IMR-90 (cell line): ENCODE measurements at regions not wholly inside any gene's neighbourhood (a gene's known extent, or its start where the extent isn't known, plus 50 kb on each side); places are given as distances from the start of the nearest gene placed in this dataset.

ENCODE experiments used
- ATAC-seq: fragments of 200-7000 bp; cut with Tn5 transposase; 2 replicates; pipeline ENCODE4 v1.9.1; 2020; ENCODE audit warnings: low read depth, mild to moderate bottlenecking, moderate library complexity
- BruUV-seq: library from RNA; stranded (reverse); fragments of 400-500 nt; replicated peaks from 2 replicates; lab custom pipeline; 2021; lab: Mats Ljungman, UMichigan
- CTCF ChIA-PET: fragments of 300-600 bp; formaldehyde crosslinking; extraction: SDS; loops from one replicate; lab custom pipeline; 2021; ENCODE audit warnings: antibody characterized with exemption; lab: Yijun Ruan, JAX
- POLR2A ChIA-PET: fragments of 300-600 bp; sonication (Branson Sonifier 250); formaldehyde crosslinking; loops from one replicate; lab custom pipeline; 2022; ENCODE audit warnings: antibody characterized with exemption; ENCODE audit not compliant: unreplicated experiment; lab: Charles Lee
- DNase-seq: peaks from one replicate; pipeline ENCODE4 v3.0.0; 2013
- H2AFZ ChIP-seq: replicated peaks from 2 replicates; pipeline ENCODE3; 2013; ENCODE audit warnings: low read length, mild to moderate bottlenecking; ENCODE audit not compliant: poor library complexity
- H2AK5ac ChIP-seq: 2 replicates; pipeline ENCODE4 v1.6.1; 2013; ENCODE audit warnings: low read depth, low read length, inconsistent platforms
- H2AK9ac ChIP-seq: replicated peaks from 2 replicates; pipeline ENCODE3; 2013; ENCODE audit warnings: mild to moderate bottlenecking, low read depth, low read length, moderate library complexity; ENCODE audit not compliant: poor library complexity
- H2BK120ac ChIP-seq: 2 replicates; pipeline ENCODE4 v1.6.1; 2013; ENCODE audit warnings: low read depth, low read length, inconsistent platforms
- H2BK15ac ChIP-seq: 3 replicates; pipeline ENCODE4 v1.6.1; 2013; ENCODE audit warnings: low read depth, low read length, inconsistent platforms
- H2BK20ac ChIP-seq: 2 replicates; pipeline ENCODE4 v1.6.1; 2013; ENCODE audit warnings: low read depth, mild to moderate bottlenecking, inconsistent platforms, low read length, moderate library complexity
- H2BK5ac ChIP-seq: 2 replicates; pipeline ENCODE4 v1.6.1; 2013; ENCODE audit warnings: mild to moderate bottlenecking, low read depth, low read length, inconsistent platforms; ENCODE audit not compliant: poor library complexity, severe bottlenecking
- H3K14ac ChIP-seq: replicated peaks from 2 replicates; pipeline ENCODE4 v1.6.1; 2013; ENCODE audit warnings: low read depth, low read length, inconsistent platforms
- H3K18ac ChIP-seq: 2 replicates; pipeline ENCODE4 v1.6.1; 2013; ENCODE audit warnings: low read depth, low read length, control low read depth
- H3K23ac ChIP-seq: 2 replicates; pipeline ENCODE4 v1.6.1; 2013; ENCODE audit warnings: low read depth, low read length, inconsistent platforms
- H3K27ac ChIP-seq: 2 replicates; pipeline ENCODE4 v1.5.1; 2013; ENCODE audit warnings: mild to moderate bottlenecking, control low read depth, low read length; ENCODE audit not compliant: insufficient read depth
- H3K27me3 ChIP-seq: 2 replicates; pipeline ENCODE4 v1.6.1; 2013; ENCODE audit warnings: low read length; ENCODE audit not compliant: control insufficient read depth, insufficient read depth
- H3K36me3 ChIP-seq: 2 replicates; pipeline ENCODE4 v1.6.1; 2013; ENCODE audit warnings: low read length, mixed read lengths; ENCODE audit not compliant: control insufficient read depth, insufficient read depth
- H3K4ac ChIP-seq: 2 replicates; pipeline ENCODE4 v1.6.1; 2013; ENCODE audit warnings: low read depth, low read length, inconsistent platforms
- H3K4me1 ChIP-seq: 2 replicates; pipeline ENCODE4 v1.6.1; 2013; ENCODE audit warnings: low read length, mixed read lengths; ENCODE audit not compliant: control insufficient read depth, insufficient read depth
- H3K4me2 ChIP-seq: 2 replicates; pipeline ENCODE4 v1.6.1; 2013; ENCODE audit warnings: low read depth, mild to moderate bottlenecking, control low read depth, low read length, moderate library complexity
- H3K4me3 ChIP-seq: 2 replicates; pipeline ENCODE4 v1.5.1; 2013; ENCODE audit warnings: low read depth, mild to moderate bottlenecking, control low read depth, low read length, moderate library complexity; ENCODE audit not compliant: insufficient read depth
- H3K56ac ChIP-seq: 2 replicates; pipeline ENCODE4 v1.6.1; 2013; ENCODE audit warnings: low read length, inconsistent platforms; ENCODE audit not compliant: insufficient read depth; ENCODE audit errors: extremely low read depth
- H3K79me1 ChIP-seq, 2 experiments: 2 replicates each; pipeline ENCODE4 v1.6.1; 2013; ENCODE audit warnings: low read length in 2 of 2, inconsistent platforms in 1 of 2, low read depth in 1 of 2
- H3K9ac ChIP-seq: 2 replicates; pipeline ENCODE4 v1.6.1; 2013; ENCODE audit warnings: low read depth, low read length, control low read depth
- H3K9me1 ChIP-seq: 2 replicates; pipeline ENCODE4 v1.6.1; 2013; ENCODE audit warnings: low read length, inconsistent platforms; ENCODE audit not compliant: insufficient read depth
- H3K9me3 ChIP-seq: 2 replicates; pipeline ENCODE4 v1.6.1; 2013; ENCODE audit warnings: low read length; ENCODE audit not compliant: control insufficient read depth, insufficient read depth
- H4K20me1 ChIP-seq: 2 replicates; pipeline ENCODE4 v1.6.1; 2013; ENCODE audit warnings: low read length, inconsistent platforms; ENCODE audit not compliant: insufficient read depth
- H4K5ac ChIP-seq: 2 replicates; pipeline ENCODE4 v1.6.1; 2013; ENCODE audit warnings: mild to moderate bottlenecking, low read depth, low read length, control low read depth
- H4K8ac ChIP-seq, 2 experiments: 2 replicates each; pipeline ENCODE4 v1.6.1; 2013; ENCODE audit warnings: low read depth in 2 of 2, low read length in 2 of 2, control low read depth in 1 of 2, inconsistent platforms in 1 of 2
- H4K91ac ChIP-seq: 2 replicates; pipeline ENCODE4 v1.6.1; 2013; ENCODE audit warnings: low read depth, low read length, inconsistent platforms; ENCODE audit not compliant: insufficient read depth
- BHLHE40 ChIP-seq: fragments of 150-350 bp; IDR thresholded peaks from 2 replicates; pipeline ENCODE4 v1.6.1; 2016; ENCODE audit warnings: mild to moderate bottlenecking, low read depth, low read length
- POLR2A ChIP-seq: IDR thresholded peaks from 2 replicates; pipeline ENCODE4 v1.6.1; 2012; ENCODE audit warnings: mild to moderate bottlenecking, low read depth, low read length
- RFX5 ChIP-seq: IDR thresholded peaks from 2 replicates; pipeline ENCODE4 v1.8.0; 2012; ENCODE audit warnings: low read depth, mild to moderate bottlenecking, low read length, moderate library complexity
- WGBS, 2 experiments: methylation state at CpG; one replicate each; pipeline versions ENCODE4 v1.1.5 to v1.1.7; 2013; ENCODE audit warnings: missing lambda C conversion rate in 2 of 2; ENCODE audit not compliant: insufficient read length in 1 of 2; ENCODE audit errors: extremely low coverage in 2 of 2; 5-methylcytosine and 5-hydroxymethylcytosine counted together
- dilution Hi-C: fragments of 300-500 bp; cut with HindIII; formaldehyde crosslinking; loops from one replicate; pipeline ENCODE4 v1.14.3; 2018; ENCODE audit warnings: low sequenced_read_pairs; ENCODE audit not compliant: unreplicated experiment
- in situ Hi-C: fragments of 300-500 bp; cut with MboI; formaldehyde crosslinking; loops from 3 replicates; pipeline ENCODE4 v1.14.3; 2019; ENCODE audit warnings: low sequenced_read_pairs, inconsistent platforms, mixed read lengths
- intact Hi-C: fragments of 100-400 bp; cut with micrococcal nuclease; formaldehyde crosslinking; loops from 2 replicates; pipeline ENCODE4 v1.10.0; 2022
- TF ChIP-seq, protein P1 (sequence below): fragments of 150-350 bp; IDR thresholded peaks from 2 replicates; pipeline ENCODE4 v1.6.1; 2017; ENCODE audit warnings: mild to moderate bottlenecking, antibody characterized with exemption, low read length, low read depth

DNA sequence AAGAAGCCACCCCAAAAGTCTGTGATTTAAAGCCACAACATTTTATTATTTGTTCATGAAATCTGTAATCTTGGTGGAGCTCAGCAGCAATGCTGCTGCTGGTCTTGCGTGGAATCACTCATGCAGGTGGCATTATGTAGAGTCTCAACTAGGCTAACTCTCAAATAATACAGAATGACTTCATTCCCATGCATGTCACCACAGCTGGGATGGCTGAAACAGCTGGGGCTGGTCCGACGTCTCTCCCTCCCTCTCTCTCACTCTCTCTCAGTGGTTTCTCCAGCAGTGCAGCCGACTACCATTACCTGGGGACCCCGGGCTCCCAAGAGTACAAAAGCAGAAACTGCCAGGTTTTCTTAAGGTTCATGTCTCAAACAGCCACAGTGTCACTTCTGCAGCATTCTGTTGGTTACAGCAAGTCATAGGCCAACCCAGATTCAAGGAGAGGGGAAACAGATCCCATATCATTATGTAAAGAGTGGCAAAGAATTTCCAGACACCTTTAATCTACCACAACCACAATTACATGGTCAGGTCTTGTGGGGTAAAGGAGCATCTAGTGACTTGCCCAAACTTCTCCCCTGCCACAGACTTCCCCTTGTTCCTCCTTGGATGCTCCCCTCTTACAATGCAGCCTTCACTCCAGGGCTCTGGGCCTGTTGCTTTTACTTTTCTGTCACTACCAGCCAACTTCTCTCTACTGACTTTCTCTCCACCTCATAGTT is 192.0 kb upstream of the HMGA2 start:
- H2AK9ac ChIP-seq, result peak overlapping the region; percentile 26
- peak overlapping the region; percentile 94 for H4K5ac ChIP-seq
- H2AFZ ChIP-seq, result no peak overlapping the region
- H3K14ac ChIP-seq, result peak overlapping the region; percentile 91
- H2AK5ac ChIP-seq, result peak overlapping the region; percentile 93
- dilution Hi-C loops, result no loop called here
- peaks cover 0 to 39% of the 10 kb centered on the region in 2 experiments; a peak in 2 of 4 replicates for H3K79me1 ChIP-seq
- peak overlapping the region; percentile 94 for H2BK120ac ChIP-seq
- H2BK15ac ChIP-seq, result peak overlapping the region; percentile 99
- intact Hi-C loops, result loop anchor here (1.0 to 5.0 kb wide), 2 partner anchors 28 to 40 kb away; no protein-coding TSS in a partner anchor
- ATAC-seq (peak; percentile 25), DNase-seq (peak; percentile 75)
- H3K4me1 ChIP-seq, result peaks cover 22% of the 10 kb centered on the region
- H3K23ac ChIP-seq, result peak overlapping the region; percentile 91
- no peaks in the 10 kb centered on the region for H3K36me3 ChIP-seq
- H3K9ac ChIP-seq, result peak overlapping the region; percentile 31; the same call in 1 of the 2 replicates
- peak overlapping the region; percentile 91 to 98 for H4K8ac ChIP-seq
- TF ChIP-seq BHLHE40 (no peak), RFX5 (no peak), POLR2A (peak; percentile 45)
- TF ChIP-seq, protein P1, sequence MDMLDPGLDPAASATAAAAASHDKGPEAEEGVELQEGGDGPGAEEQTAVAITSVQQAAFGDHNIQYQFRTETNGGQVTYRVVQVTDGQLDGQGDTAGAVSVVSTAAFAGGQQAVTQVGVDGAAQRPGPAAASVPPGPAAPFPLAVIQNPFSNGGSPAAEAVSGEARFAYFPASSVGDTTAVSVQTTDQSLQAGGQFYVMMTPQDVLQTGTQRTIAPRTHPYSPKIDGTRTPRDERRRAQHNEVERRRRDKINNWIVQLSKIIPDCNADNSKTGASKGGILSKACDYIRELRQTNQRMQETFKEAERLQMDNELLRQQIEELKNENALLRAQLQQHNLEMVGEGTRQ, result no peak
- H4K20me1 ChIP-seq, result no peaks in the 10 kb centered on the region
- H3K27me3 ChIP-seq, result no peaks in the 10 kb centered on the region
- CTCF ChIA-PET, result interaction anchor here (1.2 to 2.0 kb wide), 2 partner anchors 30 to 57 kb away, joined by 3 to 5 read pairs; no protein-coding TSS in a partner anchor
- peak overlapping the region; percentile 78 for H3K27ac ChIP-seq
- no CpG with 5 or more reads among the region's 5 CpGs for WGBS, 2 experiments
- H2BK20ac ChIP-seq, result peak overlapping the region; percentile 95
- peak overlapping the region; percentile 95 for H4K91ac ChIP-seq
- in situ Hi-C loops, result no loop called here
- H3K4me2 ChIP-seq, result peak overlapping the region; percentile 72
- peak overlapping the region; percentile 93 for H3K4ac ChIP-seq
- peaks cover 11% of the 10 kb centered on the region for H3K9me1 ChIP-seq
- peak overlapping the region; percentile 96 for H3K18ac ChIP-seq
- TSS peak; percentile 88 for BruUV-seq
- no peak overlapping the region for H3K4me3 ChIP-seq
- POLR2A ChIA-PET, result interaction anchor here (0.6 kb wide), 1 partner anchor 29 kb away, joined by 3 read pairs; no protein-coding TSS in a partner anchor
- H2BK5ac ChIP-seq, result peak overlapping the region; percentile 98
- peaks cover under 1% of the 10 kb centered on the region for H3K9me3 ChIP-seq
- H3K56ac ChIP-seq, result peak overlapping the region; percentile 65
